Colonic mucosa (tissue), 4 donors: ENCODE measurements at regions not wholly inside any gene's neighbourhood (a gene's known extent, or its start where the extent isn't known, plus 50 kb on each side); places are given as distances from the start of the nearest gene placed in this dataset.

ENCODE experiments used
- DNase-seq: peaks from one replicate; pipeline ENCODE4 v3.0.0-alpha.2; 2020
- H3K27ac ChIP-seq: fragments of 200-600 bp; one replicate; pipeline ENCODE4 v1.8.0; 2021
- H3K27me3 ChIP-seq: fragments of 200-600 bp; one replicate; pipeline ENCODE4 v1.8.0; 2021
- H3K36me3 ChIP-seq: fragments of 200-600 bp; one replicate; pipeline ENCODE4 v1.8.0; 2021
- H3K4me1 ChIP-seq: fragments of 200-600 bp; one replicate; pipeline ENCODE4 v1.8.0; 2021; ENCODE audit warnings: mild to moderate bottlenecking
- H3K4me3 ChIP-seq: fragments of 200-600 bp; one replicate; pipeline ENCODE4 v1.8.0; 2021
- H3K9ac ChIP-seq, 2 donors: one replicate each; pipeline ENCODE4 v1.7.0; 2013; ENCODE audit warnings: control low read depth in 2 of 2, low read depth in 2 of 2, low read length in 2 of 2
- H3K9me3 ChIP-seq: fragments of 200-600 bp; one replicate; pipeline ENCODE4 v1.8.0; 2021
- intact Hi-C: fragments of 100-400 bp; cut with DNase I; formaldehyde crosslinking; loops from one replicate; pipeline ENCODE4 v1.14.1; 2022
- TF ChIP-seq, protein P1 (sequence below): fragments of 200-600 bp; IDR thresholded peaks from one replicate; pipeline ENCODE4 v1.8.0; 2022; ENCODE audit warnings: antibody characterized with exemption, mild to moderate bottlenecking
- donor health status: healthy.
- donor health status: DM: no; HTN: no; CAD: no.
- donor health status: DM: no; HTN: no; CAD: no.

- Histone ChIP-seq H3K4me1 (no peaks in the 10 kb centered on the region), H3K27ac (no peak overlapping the region), H3K27me3 (no peaks in the 10 kb centered on the region), H3K36me3 (no peaks in the 10 kb centered on the region), H3K9ac (no peak overlapping the region), H3K9me3 (no peaks in the 10 kb centered on the region), H3K4me3 (no peak overlapping the region)
- TF ChIP-seq, protein P1, sequence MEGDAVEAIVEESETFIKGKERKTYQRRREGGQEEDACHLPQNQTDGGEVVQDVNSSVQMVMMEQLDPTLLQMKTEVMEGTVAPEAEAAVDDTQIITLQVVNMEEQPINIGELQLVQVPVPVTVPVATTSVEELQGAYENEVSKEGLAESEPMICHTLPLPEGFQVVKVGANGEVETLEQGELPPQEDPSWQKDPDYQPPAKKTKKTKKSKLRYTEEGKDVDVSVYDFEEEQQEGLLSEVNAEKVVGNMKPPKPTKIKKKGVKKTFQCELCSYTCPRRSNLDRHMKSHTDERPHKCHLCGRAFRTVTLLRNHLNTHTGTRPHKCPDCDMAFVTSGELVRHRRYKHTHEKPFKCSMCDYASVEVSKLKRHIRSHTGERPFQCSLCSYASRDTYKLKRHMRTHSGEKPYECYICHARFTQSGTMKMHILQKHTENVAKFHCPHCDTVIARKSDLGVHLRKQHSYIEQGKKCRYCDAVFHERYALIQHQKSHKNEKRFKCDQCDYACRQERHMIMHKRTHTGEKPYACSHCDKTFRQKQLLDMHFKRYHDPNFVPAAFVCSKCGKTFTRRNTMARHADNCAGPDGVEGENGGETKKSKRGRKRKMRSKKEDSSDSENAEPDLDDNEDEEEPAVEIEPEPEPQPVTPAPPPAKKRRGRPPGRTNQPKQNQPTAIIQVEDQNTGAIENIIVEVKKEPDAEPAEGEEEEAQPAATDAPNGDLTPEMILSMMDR = no peak
- no peak for DNase-seq
- intact Hi-C loops = no loop called here
These were observed 451.3 kb downstream of the NTRK3 start for GRCh38 chr15:87805117-87805820.

GRCh38 chr15:87804451-87804850 lies 452.1 kb downstream of the NTRK3 start:
- no peaks in the 10 kb centered on the region for H3K27me3 ChIP-seq
- no peaks in the 10 kb centered on the region for H3K36me3 ChIP-seq
- no peak overlapping the region for H3K4me3 ChIP-seq
- DNase-seq = no peak
- TF ChIP-seq, protein P1 = no peak
- H3K27ac ChIP-seq = no peak overlapping the region
- intact Hi-C loops = no loop called here
- H3K9me3 ChIP-seq = no peaks in the 10 kb centered on the region
- H3K9ac ChIP-seq = no peak overlapping the region
- H3K4me1 ChIP-seq = no peaks in the 10 kb centered on the region

DNA sequence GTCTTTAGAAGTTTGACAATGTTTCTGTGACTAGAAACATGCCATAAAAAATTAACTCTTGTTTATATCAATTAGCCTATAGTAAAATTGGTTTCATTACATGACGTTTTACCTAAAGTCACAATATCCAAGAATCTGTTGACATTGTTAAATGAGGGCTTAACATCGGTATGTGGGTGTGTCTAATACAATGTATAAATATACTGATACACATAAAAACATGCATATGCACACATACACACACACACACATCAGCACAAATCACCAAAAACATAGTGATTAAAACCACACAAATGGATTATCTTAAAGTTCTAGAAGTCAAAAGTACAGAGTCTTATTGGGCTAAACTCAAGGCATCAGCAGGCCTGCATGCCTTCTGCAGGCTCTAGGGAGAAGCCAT lies 456.7 kb downstream of the NTRK3 start:
- Histone ChIP-seq H3K27ac (no peak overlapping the region), H3K9ac (no peak overlapping the region), H3K36me3 (no peaks in the 10 kb centered on the region), H3K9me3 (no peaks in the 10 kb centered on the region), H3K27me3 (no peaks in the 10 kb centered on the region), H3K4me3 (no peak overlapping the region), H3K4me1 (no peaks in the 10 kb centered on the region)
- intact Hi-C loops = no loop called here
- no peak for DNase-seq
- TF ChIP-seq, protein P1 = no peak

GRCh38 chr15:87799428-87799827 lies 457.1 kb downstream of the NTRK3 start:
- no peaks in the 10 kb centered on the region for H3K4me1 ChIP-seq
- DNase-seq = no peak
- H3K27ac ChIP-seq = no peak overlapping the region
- TF ChIP-seq, protein P1 = no peak
- intact Hi-C loops = no loop called here
- H3K9ac ChIP-seq = no peak overlapping the region
- no peak overlapping the region for H3K4me3 ChIP-seq
- no peaks in the 10 kb centered on the region for H3K9me3 ChIP-seq
- H3K27me3 ChIP-seq = no peaks in the 10 kb centered on the region
- no peaks in the 10 kb centered on the region for H3K36me3 ChIP-seq

DNA sequence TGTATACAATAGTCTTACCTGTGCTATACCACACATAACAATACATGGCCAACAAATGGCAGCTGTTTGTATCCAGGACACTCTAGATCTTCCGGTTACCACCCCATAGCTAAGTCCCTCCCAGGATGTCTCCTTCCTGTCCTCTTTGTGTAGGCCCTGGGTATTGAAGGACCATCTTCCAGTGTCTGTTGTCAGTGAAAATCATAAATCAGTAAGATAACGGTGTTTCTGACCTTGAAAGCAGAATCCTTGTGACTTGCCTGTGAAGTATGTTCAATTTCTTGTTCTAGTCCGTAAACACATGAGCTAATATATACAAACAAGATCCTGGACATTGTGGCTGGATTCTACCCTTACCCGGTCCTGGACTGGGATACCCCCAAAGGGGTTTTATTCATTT lies 462.8 kb downstream of the NTRK3 start:
- no peaks in the 10 kb centered on the region for H3K9me3 ChIP-seq
- H3K4me3 ChIP-seq = no peak overlapping the region
- H3K27me3 ChIP-seq = no peaks in the 10 kb centered on the region
- H3K27ac ChIP-seq = no peak overlapping the region
- H3K9ac ChIP-seq = no peak overlapping the region
- DNase-seq = no peak
- TF ChIP-seq, protein P1 = no peak
- H3K36me3 ChIP-seq = no peaks in the 10 kb centered on the region
- intact Hi-C loops = no loop called here
- no peaks in the 10 kb centered on the region for H3K4me1 ChIP-seq
